Activated naive CD4-positive, alpha-beta T cell (primary cell): ENCODE measurements at regions not wholly inside any gene's neighbourhood (a gene's known extent, or its start where the extent isn't known, plus 50 kb on each side); places are given as distances from the start of the nearest gene placed in this dataset.
"Not testable (repeated sequence)": the region's sequence is repeated elsewhere in the genome, so short reads cannot be mapped to it uniquely, and the experiment has no call there.

Source experiments
- DNase-seq, 4 experiments: peaks; one replicate each; lab custom pipeline; 2025; lab: John Stamatoyannopoulos, UW

GRCh38 chr6:56803594-56803993 is 151.3 kb upstream of the BEND6 start:
- no peak for DNase-seq

DNA sequence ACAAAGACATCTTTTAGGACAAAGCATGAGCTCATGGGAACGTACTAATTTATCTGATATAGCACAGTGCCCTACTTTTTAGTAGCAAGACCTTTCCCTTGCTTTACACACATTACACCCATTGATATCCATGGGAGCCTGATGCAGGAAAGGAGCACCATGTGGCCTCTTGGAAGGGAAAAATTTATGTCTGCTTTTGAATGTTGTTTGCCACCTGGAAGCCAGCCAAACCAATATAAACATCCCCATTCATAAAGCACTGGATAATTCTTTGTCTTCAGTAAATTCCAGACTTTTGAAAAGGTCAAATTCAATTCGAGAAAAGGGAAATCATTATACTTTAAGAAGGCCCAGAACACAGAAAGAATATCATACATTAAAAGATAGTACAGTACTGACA is 152.3 kb upstream of the BEND6 start:
- DNase-seq = no peak

- DNase-seq = no peak
These were observed 154.9 kb upstream of the BEND6 start for GRCh38 chr6:56799989-56800388.

DNA sequence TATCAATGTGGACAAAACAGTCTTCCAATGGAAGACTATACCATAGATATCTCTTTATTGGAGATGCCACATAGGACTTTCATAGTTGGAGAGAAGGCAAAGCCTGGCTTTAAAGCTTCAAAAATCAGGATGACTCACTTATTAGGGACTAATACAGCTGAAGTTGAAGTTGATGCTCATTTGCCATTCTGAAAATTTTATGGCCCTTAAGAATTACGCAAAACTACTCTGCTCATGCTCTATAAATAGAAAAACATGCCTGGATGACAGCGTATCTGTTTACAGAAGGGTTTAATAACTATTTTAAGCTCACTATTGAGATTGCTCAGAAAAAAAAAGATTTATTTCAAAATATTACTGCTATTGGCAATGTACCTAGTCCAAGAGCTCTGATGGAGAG is 155.5 kb upstream of the DST start:
- no peak for DNase-seq

GRCh38 chr6:56796196-56796532 is 153.5 kb upstream of the DST start:
- DNase-seq = no peak

DNA sequence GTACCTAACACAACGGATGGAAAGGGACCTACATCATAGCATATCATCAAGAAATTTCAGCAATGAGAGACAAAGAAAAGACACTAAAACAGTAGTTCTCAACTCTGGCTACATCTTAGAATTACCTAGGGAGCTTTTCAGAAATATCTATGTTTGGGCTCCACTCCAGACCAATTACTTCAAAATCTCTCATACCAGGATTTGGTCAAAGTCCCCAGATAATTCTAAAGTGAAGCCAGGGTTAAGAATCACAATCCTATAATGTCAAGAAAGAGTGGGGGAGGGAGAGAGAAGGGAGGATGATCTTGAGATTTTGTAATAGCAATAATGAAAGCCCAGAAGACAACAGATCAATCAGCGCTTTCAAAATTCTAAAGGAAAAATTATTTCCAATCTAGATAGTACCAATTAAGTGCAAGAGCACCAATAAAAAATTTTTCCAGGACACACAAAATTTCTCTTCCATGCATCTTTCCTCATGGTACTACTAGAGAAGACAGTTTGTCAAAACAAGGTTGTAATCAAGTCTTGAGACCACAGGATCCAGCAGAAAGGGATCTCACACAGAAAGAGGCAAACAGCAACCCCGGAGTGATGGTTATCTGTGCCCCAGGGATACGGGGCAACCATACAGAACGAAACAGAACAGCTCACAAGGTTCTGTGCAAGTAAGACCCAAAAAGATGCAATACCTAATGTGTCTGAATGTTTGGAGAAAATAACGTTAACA is 152.9 kb upstream of the DST start:
- no peak for DNase-seq

- DNase-seq = no peak
These were observed 151.7 kb upstream of the DST start for GRCh38 chr6:56794421-56794820.

DNA sequence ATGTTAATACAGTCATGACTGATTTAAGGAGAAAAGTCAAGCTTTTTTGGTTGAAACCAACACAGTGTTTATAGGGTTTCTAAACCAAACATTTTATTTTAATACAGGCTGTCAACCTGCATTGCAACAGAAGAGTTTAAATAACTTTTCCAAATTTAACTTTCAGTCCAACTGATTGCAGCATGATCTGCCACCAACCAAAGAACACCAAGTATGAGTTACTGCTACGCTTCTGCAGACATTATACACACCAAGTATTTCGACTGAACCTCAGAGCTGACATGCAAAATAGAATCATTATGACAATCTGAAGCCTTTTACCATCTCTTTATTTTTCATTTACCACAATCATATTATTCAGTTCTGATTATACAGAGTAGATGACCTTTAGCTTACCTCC is 151.2 kb upstream of the DST start:
- DNase-seq = no peak

- DNase-seq = no peak
These were observed 147.7 kb upstream of the DST start for GRCh38 chr6:56790414-56790813.

GRCh38 chr6:56789879-56790278 is 147.2 kb upstream of the DST start:
- no peak for DNase-seq

GRCh38 chr6:56789342-56789741 is 146.7 kb upstream of the DST start:
- no peak for DNase-seq

DNA sequence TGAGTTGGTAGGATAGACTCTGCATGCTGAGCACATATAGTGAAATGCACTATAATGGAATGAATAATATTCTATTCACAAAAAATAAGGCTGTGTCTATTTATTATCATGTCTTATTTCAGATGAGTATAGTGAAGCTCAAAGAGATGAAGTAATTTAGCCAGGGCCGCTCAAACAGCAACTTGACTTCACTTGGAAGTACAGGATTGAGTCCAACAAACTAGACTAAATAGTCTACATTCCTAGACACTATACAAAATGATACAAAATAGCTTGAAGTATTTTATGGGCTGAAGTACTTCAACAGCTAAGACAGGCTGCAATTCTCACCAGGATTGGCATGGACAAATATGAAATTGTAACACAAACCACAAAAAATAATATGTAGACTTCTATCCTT is 144.5 kb upstream of the DST start:
- no peak for DNase-seq

- no peak for DNase-seq
These were observed 143.6 kb upstream of the DST start for GRCh38 chr6:56786256-56786655.

- not testable (repeated sequence) for DNase-seq
These were observed 142.8 kb upstream of the DST start for GRCh38 chr6:56785536-56785935.

- DNase-seq = not testable (repeated sequence)
These were observed 137.4 kb upstream of the DST start for GRCh38 chr6:56780109-56780508.

DNA sequence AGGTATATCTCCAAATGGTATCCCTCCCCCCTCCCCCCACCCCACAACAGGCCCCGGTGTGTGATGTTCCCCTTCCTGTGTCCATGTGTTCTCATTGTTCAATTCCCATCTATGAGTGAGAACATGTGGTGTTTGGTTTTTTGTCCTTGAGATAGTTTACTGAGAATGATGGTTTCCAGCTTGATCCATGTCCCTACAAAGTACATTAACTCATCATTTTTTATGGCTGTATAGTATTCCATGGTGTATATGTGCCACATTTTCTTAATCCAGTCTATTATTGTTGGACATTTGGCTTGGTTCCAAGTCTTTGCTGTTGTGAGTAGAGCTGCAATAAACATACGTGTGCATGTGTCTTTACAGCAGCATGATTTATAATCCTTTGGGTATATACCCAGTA is 135.8 kb upstream of the DST start:
- DNase-seq = not testable (repeated sequence)

DNA sequence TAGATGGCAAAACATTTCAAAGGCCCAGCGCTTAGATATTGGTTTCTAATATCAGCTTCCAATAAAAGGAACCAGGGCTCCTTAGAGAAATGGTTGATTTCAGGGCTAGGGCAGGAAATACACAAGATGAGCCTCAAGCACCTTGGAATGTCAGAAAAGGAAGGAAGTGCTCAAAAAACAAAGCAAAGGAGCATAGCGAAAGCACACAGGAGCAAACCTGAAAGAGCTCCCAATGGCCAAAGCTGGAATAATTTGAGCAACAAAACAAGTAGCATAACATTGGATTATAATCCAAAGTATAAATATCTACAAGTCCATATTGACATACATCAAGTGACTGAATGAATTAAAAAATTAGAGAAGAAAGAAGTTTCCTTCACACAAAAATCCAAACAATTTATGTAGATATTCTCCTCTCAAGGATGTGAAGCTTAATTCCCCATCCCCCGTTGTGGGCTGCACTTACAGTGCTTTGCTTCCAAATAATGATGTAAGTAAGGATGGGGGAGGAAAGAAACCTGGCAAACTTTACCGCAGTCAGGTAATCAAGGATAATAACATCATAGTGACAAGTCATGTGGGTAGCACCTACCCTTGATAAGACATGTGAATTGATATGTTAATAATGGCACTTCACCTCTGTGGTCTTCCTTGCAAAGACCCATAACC is 132.9 kb upstream of the DST start:
- no peak for DNase-seq

- DNase-seq = no peak
These were observed 130.1 kb upstream of the DST start for GRCh38 chr6:56772737-56773184.

DNA sequence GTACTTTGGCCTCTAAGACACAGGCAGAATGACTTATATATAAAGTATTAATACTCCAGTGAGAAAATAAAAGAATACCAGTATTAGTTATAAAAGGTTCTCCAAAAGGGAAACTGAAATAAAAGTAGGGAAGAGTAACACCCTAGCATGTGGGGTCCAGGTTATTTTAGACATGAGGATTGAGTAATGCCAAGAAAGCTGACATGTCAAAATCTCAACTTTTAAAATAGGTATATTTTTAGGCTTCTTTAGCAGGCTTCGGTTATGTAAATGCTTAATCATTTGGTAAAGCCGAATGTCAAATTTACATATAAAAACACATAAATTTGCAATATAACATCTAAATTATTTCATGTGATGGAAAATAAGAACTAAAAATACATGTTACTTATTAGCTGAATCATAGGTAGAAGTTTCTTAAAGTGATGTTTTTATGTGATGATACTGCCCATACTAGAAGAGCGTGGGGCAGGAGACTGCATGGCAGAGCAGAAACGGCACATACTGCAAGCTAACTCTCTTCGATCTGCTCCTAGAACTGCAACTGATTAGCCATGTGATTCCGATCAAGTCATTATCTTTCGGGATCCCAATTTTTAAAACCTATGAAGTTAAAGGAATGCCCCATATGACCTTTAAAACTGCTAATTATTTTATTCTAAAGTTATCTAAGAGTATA is 129.4 kb upstream of the DST start:
- no peak for DNase-seq

GRCh38 chr6:56771189-56771588 is 128.5 kb upstream of the DST start:
- no peak for DNase-seq

DNA sequence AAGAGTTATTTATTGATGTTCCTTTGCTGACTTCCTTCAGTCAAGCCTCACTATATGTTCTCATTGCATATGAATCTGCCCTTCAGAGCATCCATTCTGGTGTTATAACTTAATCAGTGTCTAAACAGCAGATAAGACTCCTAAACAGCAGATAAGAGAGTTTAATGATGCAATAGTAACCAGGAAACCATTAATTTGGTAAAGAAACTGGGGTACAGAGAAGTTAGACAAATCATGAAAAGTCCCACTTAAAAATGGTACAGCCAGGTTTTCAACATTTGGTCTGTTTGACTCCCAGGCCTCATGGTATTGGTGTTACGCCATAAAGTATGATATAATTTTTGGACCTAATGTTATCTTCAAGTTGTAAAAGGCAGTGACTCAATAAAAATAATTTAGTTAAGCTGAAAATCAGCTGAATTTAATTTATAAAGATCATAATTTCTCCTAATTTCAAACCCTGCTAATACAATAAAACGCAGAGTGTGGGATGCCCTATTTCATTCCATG is 127.4 kb upstream of the DST start:
- DNase-seq = no peak

GRCh38 chr6:56767892-56768531 is 125.3 kb upstream of the DST start:
- no peak for DNase-seq

GRCh38 chr6:56767435-56767834 is 124.7 kb upstream of the DST start:
- DNase-seq = no peak
